ENCODE measurements at regions not wholly inside any gene's neighbourhood (a gene's known extent, or its start where the extent isn't known, plus 50 kb on each side); places are given as distances from the start of the nearest gene placed in this dataset.

- H3K27ac ChIP-seq, result no peak overlapping the region
- H3K4me1 ChIP-seq, result no peaks in the 10 kb centered on the region
- H3K4me3 ChIP-seq, result no peak overlapping the region
- H3K9me3 ChIP-seq, result no peaks in the 10 kb centered on the region
- DNase-seq, result no peak
- intact Hi-C loops (cut with DNase I), result no loop called here
- TF ChIP-seq CTCF (IDR thresholded peaks at IDR 0.05), result no peak
- H3K27me3 ChIP-seq (ENCODE audit: low read depth), result no peaks in the 10 kb centered on the region
- no peaks in the 10 kb centered on the region for H3K36me3 ChIP-seq
- no peak for ATAC-seq
Measured at GRCh38 chr15:95911570-95912279, 418.8 kb upstream of the NR2F2 start.

- no peak overlapping the region for H3K4me3 ChIP-seq
- H3K36me3 ChIP-seq, result no peaks in the 10 kb centered on the region
- DNase-seq (no peak), ATAC-seq (no peak)
- no peaks in the 10 kb centered on the region for H3K4me1 ChIP-seq
- no peak overlapping the region for H3K27ac ChIP-seq
- no peak for TF ChIP-seq CTCF (IDR thresholded peaks at IDR 0.05)
- no peaks in the 10 kb centered on the region for H3K9me3 ChIP-seq
- intact Hi-C loops (cut with DNase I), result no loop called here
- no peaks in the 10 kb centered on the region for H3K27me3 ChIP-seq (ENCODE audit: low read depth)
Measured at GRCh38 chr15:95912280-95912625, 418.2 kb upstream of the NR2F2 start.

GRCh38 chr15:95912728-95913127 is 417.8 kb upstream of the NR2F2 start:
- DNase-seq (no peak), ATAC-seq (no peak)
- TF ChIP-seq CTCF (IDR thresholded peaks at IDR 0.05), result no peak
- no peak overlapping the region for H3K4me3 ChIP-seq
- no peaks in the 10 kb centered on the region for H3K36me3 ChIP-seq
- no peaks in the 10 kb centered on the region for H3K4me1 ChIP-seq
- H3K27ac ChIP-seq, result no peak overlapping the region
- no peaks in the 10 kb centered on the region for H3K9me3 ChIP-seq
- intact Hi-C loops (cut with DNase I), result no loop called here
- H3K27me3 ChIP-seq (ENCODE audit: low read depth), result no peaks in the 10 kb centered on the region

GRCh38 chr15:95916568-95916967 is 413.9 kb upstream of the NR2F2 start:
- Histone ChIP-seq H3K4me3 (no peak overlapping the region), H3K36me3 (no peaks in the 10 kb centered on the region), H3K27ac (no peak overlapping the region), H3K27me3 (ENCODE audit: low read depth) (no peaks in the 10 kb centered on the region), H3K4me1 (no peaks in the 10 kb centered on the region), H3K9me3 (no peaks in the 10 kb centered on the region)
- ATAC-seq, result no peak
- intact Hi-C loops (cut with DNase I), result no loop called here
- TF ChIP-seq CTCF (IDR thresholded peaks at IDR 0.05), result no peak
- DNase-seq, result no peak

- Histone ChIP-seq H3K27me3 (ENCODE audit: low read depth) (no peaks in the 10 kb centered on the region), H3K27ac (no peak overlapping the region), H3K4me3 (no peak overlapping the region), H3K36me3 (no peaks in the 10 kb centered on the region), H3K4me1 (no peaks in the 10 kb centered on the region), H3K9me3 (no peaks in the 10 kb centered on the region)
- TF ChIP-seq CTCF (IDR thresholded peaks at IDR 0.05), result no peak
- ATAC-seq (no peak), DNase-seq (no peak)
- intact Hi-C loops (cut with DNase I), result no loop called here
Measured at GRCh38 chr15:95918525-95918924, 412.0 kb upstream of the NR2F2 start.

All from lower lobe of right lung (tissue), 2 donors.